Chondrocyte (in vitro differentiated cells): ENCODE measurements at regions not wholly inside any gene's neighbourhood (a gene's known extent, or its start where the extent isn't known, plus 50 kb on each side); places are given as distances from the start of the nearest gene placed in this dataset.

Experiments
- DNase-seq: peaks from one replicate; pipeline ENCODE4 v3.0.0; 2021; ENCODE audit warnings: mixed read lengths, low spot score
- H3K27ac Mint-ChIP-seq: one replicate; pipeline ENCODE4 v1.8.0; 2021; ENCODE audit warnings: mild to moderate bottlenecking, moderate library complexity, mixed read lengths; ENCODE audit not compliant: unreplicated experiment
- H3K27me3 Mint-ChIP-seq: 2 replicates; pipeline ENCODE4 v1.8.0; 2021; ENCODE audit warnings: low read depth, mixed read lengths
- H3K36me3 Mint-ChIP-seq: 2 replicates; pipeline ENCODE4 v1.8.0; 2021; ENCODE audit warnings: low read depth, mixed read lengths
- H3K4me1 Mint-ChIP-seq: 2 replicates; pipeline ENCODE4 v1.8.0; 2021; ENCODE audit warnings: low read depth, mild to moderate bottlenecking, mixed read lengths
- H3K4me3 Mint-ChIP-seq: one replicate; pipeline ENCODE4 v1.8.0; 2021; ENCODE audit warnings: mild to moderate bottlenecking, moderate library complexity, mixed read lengths; ENCODE audit not compliant: unreplicated experiment
- H3K9me3 Mint-ChIP-seq: 2 replicates; pipeline ENCODE4 v1.8.0; 2021; ENCODE audit warnings: low read depth, mixed read lengths
- CTCF ChIP-seq: fragments of 200-600 bp; sonication (generic); IDR thresholded peaks from 2 replicates; pipeline ENCODE4 v1.5.0; 2021; ENCODE audit warnings: antibody characterized with exemption, mild to moderate bottlenecking, moderate library complexity

GRCh38 chr4:126264839-126265238 lies 950.1 kb downstream of the FAT4 start:
- no peak for TF ChIP-seq CTCF
- H3K4me3 Mint-ChIP-seq: no peak overlapping the region
- DNase-seq: no peak

GRCh38 chr4:126265888-126266287 lies 951.1 kb downstream of the FAT4 start:
- H3K4me3 Mint-ChIP-seq: no peak overlapping the region
- no peak for DNase-seq
- TF ChIP-seq CTCF: no peak
- no peaks in the 10 kb centered on the region for H3K36me3 Mint-ChIP-seq
- no peak overlapping the region for H3K27ac Mint-ChIP-seq
- H3K4me1 Mint-ChIP-seq: peaks cover 8% of the 10 kb centered on the region
- H3K9me3 Mint-ChIP-seq: no peaks in the 10 kb centered on the region
- no peaks in the 10 kb centered on the region for H3K27me3 Mint-ChIP-seq

More at GRCh38 chr4:126264839-126265238, 950.1 kb downstream of the FAT4 start:
- Mint-ChIP-seq H3K27me3 (no peaks in the 10 kb centered on the region), H3K9me3 (no peaks in the 10 kb centered on the region), H3K36me3 (no peaks in the 10 kb centered on the region), H3K4me1 (peaks cover 8% of the 10 kb centered on the region), H3K27ac (no peak overlapping the region)

GRCh38 chr4:126267689-126268088 lies 952.9 kb downstream of the FAT4 start:
- H3K4me3 Mint-ChIP-seq: no peak overlapping the region

GRCh38 chr4:126268106-126268505 lies 953.4 kb downstream of the FAT4 start:
- Mint-ChIP-seq H3K36me3 (no peaks in the 10 kb centered on the region), H3K27me3 (no peaks in the 10 kb centered on the region), H3K9me3 (no peaks in the 10 kb centered on the region), H3K27ac (no peak overlapping the region), H3K4me1 (peaks cover 8% of the 10 kb centered on the region), H3K4me3 (no peak overlapping the region)
- DNase-seq: no peak
- no peak for TF ChIP-seq CTCF

More at GRCh38 chr4:126267689-126268088, 952.9 kb downstream of the FAT4 start:
- H3K36me3 Mint-ChIP-seq: no peaks in the 10 kb centered on the region
- H3K27ac Mint-ChIP-seq: no peak overlapping the region
- DNase-seq: no peak
- no peaks in the 10 kb centered on the region for H3K27me3 Mint-ChIP-seq
- H3K9me3 Mint-ChIP-seq: no peaks in the 10 kb centered on the region
- H3K4me1 Mint-ChIP-seq: peaks cover 8% of the 10 kb centered on the region
- no peak for TF ChIP-seq CTCF

GRCh38 chr4:126269106-126269505 lies 954.4 kb downstream of the FAT4 start:
- Mint-ChIP-seq H3K4me3 (no peak overlapping the region), H3K9me3 (no peaks in the 10 kb centered on the region), H3K4me1 (peaks cover 8% of the 10 kb centered on the region), H3K36me3 (no peaks in the 10 kb centered on the region), H3K27me3 (no peaks in the 10 kb centered on the region), H3K27ac (no peak overlapping the region)
- DNase-seq: no peak
- TF ChIP-seq CTCF: no peak
